Caco-2 (cell line): ENCODE measurements at regions not wholly inside any gene's neighbourhood (a gene's known extent, or its start where the extent isn't known, plus 50 kb on each side); places are given as distances from the start of the nearest gene placed in this dataset.

Experiments
- BruUV-seq: library from RNA; stranded (reverse); fragments of 400-500 nt; replicated peaks from 2 replicates; lab custom pipeline; 2021; lab: Mats Ljungman, UMichigan
- CTCF ChIA-PET: fragments of 300-600 bp; sonication (Branson Sonifier 250); formaldehyde crosslinking; loops from one replicate; lab custom pipeline; 2022; ENCODE audit warnings: antibody characterized with exemption; lab: Charles Lee
- POLR2A ChIA-PET: fragments of 300-600 bp; sonication (Branson Sonifier 250); formaldehyde crosslinking; loops from one replicate; lab custom pipeline; 2022; ENCODE audit warnings: antibody characterized with exemption; lab: Charles Lee
- DNase-seq, 2 experiments: peaks; one replicate each; pipeline versions ENCODE4 v3.0.0 to v3.0.0-alpha.2; 2020 to 2022
- H3K27me3 ChIP-seq: replicated peaks from 2 replicates; pipeline ENCODE4 v1.6.0; 2011; ENCODE audit warnings: low read length; ENCODE audit not compliant: control insufficient read depth, insufficient read depth
- H3K36me3 ChIP-seq: 2 replicates; pipeline ENCODE4 v1.5.1; 2011; ENCODE audit warnings: low read length; ENCODE audit not compliant: control insufficient read depth, insufficient read depth
- H3K4me1 ChIP-seq: fragments of 250-450 bp; sonication (Bioruptor Pico); 2 replicates; pipeline ENCODE4 v1.5.1; 2020; ENCODE audit warnings: mild to moderate bottlenecking
- H3K4me3 ChIP-seq: 2 replicates; pipeline ENCODE4 v1.5.1; 2011; ENCODE audit warnings: low read depth, mild to moderate bottlenecking, control low read depth, low read length
- H3K9me3 ChIP-seq: fragments of 250-450 bp; sonication (Bioruptor Pico); 2 replicates; pipeline ENCODE4 v1.5.1; 2020; ENCODE audit warnings: mild to moderate bottlenecking, moderate library complexity
- H3K27ac Mint-ChIP-seq: one replicate; pipeline ENCODE4 v1.8.0; 2022; ENCODE audit warnings: mixed read lengths; ENCODE audit not compliant: unreplicated experiment
- H3K27me3 Mint-ChIP-seq: one replicate; pipeline ENCODE4 v1.8.0; 2022; ENCODE audit warnings: mixed read lengths; ENCODE audit not compliant: insufficient read depth, unreplicated experiment
- H3K36me3 Mint-ChIP-seq: one replicate; pipeline ENCODE4 v1.8.0; 2022; ENCODE audit warnings: mild to moderate bottlenecking, mixed read lengths; ENCODE audit not compliant: insufficient read depth, unreplicated experiment
- H3K4me1 Mint-ChIP-seq: one replicate; pipeline ENCODE4 v1.8.0; 2022; ENCODE audit warnings: low read depth, mixed read lengths; ENCODE audit not compliant: unreplicated experiment
- H3K4me3 Mint-ChIP-seq: one replicate; pipeline ENCODE4 v1.8.0; 2022; ENCODE audit warnings: mild to moderate bottlenecking, moderate library complexity, mixed read lengths; ENCODE audit not compliant: unreplicated experiment
- H3K9me3 Mint-ChIP-seq: one replicate; pipeline ENCODE4 v1.8.0; 2022; ENCODE audit warnings: mixed read lengths; ENCODE audit not compliant: unreplicated experiment
- CTCF ChIP-seq, 2 experiments: fragments of 200-600 bp in 1 of 2; IDR thresholded peaks; 1 replicate in 1 of 2; 2 replicates in 1 of 2; pipeline versions ENCODE4 v1.5.1 to v1.8.0; 2011 to 2022; ENCODE audit warnings: antibody characterized with exemption in 1 of 2, control low read depth in 1 of 2, inconsistent platforms in 1 of 2, low read depth in 1 of 2, low read length in 1 of 2, mild to moderate bottlenecking in 1 of 2, moderate library complexity in 1 of 2; ENCODE audit not compliant: insufficient read depth in 1 of 2, severe bottlenecking in 1 of 2, unreplicated experiment in 1 of 2
- intact Hi-C: fragments of 100-400 bp; cut with micrococcal nuclease; formaldehyde crosslinking; loops from one replicate; pipeline ENCODE4 v1.10.0; 2022; ENCODE audit not compliant: unreplicated experiment

- no peak for DNase-seq
- Mint-ChIP-seq H3K4me1 (peaks cover 25% of the 10 kb centered on the region), H3K4me3 (no peak overlapping the region), H3K27me3 (no peaks in the 10 kb centered on the region), H3K9me3 (peaks cover 6% of the 10 kb centered on the region), H3K36me3 (peaks cover 4% of the 10 kb centered on the region), H3K27ac (no peak overlapping the region)
- no TSS peak for BruUV-seq
- Histone ChIP-seq H3K27me3 (no peaks in the 10 kb centered on the region), H3K9me3 (no peaks in the 10 kb centered on the region), H3K36me3 (no peaks in the 10 kb centered on the region), H3K4me1 (peaks cover 15% of the 10 kb centered on the region), H3K4me3 (no peak overlapping the region)
- ChIA-PET POLR2A (no interaction called here), CTCF (no interaction called here)
- TF ChIP-seq CTCF (IDR thresholded peaks at IDR 0.05; ENCODE audit: insufficient read depth in 1 of 2, low read depth in 1 of 2, low read length in 1 of 2, severe bottlenecking in 1 of 2, unreplicated experiment in 1 of 2), result no peak
- intact Hi-C loops, result loop anchor here (2.0 kb wide), 1 partner anchor 49 kb away; no protein-coding TSS in a partner anchor
Measured at GRCh38 chr1:55481634-55482033, 266.5 kb upstream of the USP24 start.

GRCh38 chr1:55480029-55480795, 265.0 kb upstream of the USP24 start:
- Histone ChIP-seq H3K27me3 (no peaks in the 10 kb centered on the region), H3K36me3 (no peaks in the 10 kb centered on the region), H3K9me3 (no peaks in the 10 kb centered on the region), H3K4me1 (peaks cover 15% of the 10 kb centered on the region), H3K4me3 (no peak overlapping the region)
- Mint-ChIP-seq H3K36me3 (peaks cover 4% of the 10 kb centered on the region), H3K4me1 (peaks cover 25% of the 10 kb centered on the region), H3K27me3 (no peaks in the 10 kb centered on the region), H3K9me3 (peaks cover 6% of the 10 kb centered on the region), H3K4me3 (no peak overlapping the region), H3K27ac (peak overlapping the region; percentile 47)
- DNase-seq, result no peak
- ChIA-PET CTCF (no interaction called here), POLR2A (interaction anchor here (0.9 kb wide), 1 partner anchor 51 kb away, joined by 3 read pairs; no protein-coding TSS in a partner anchor)
- intact Hi-C loops, result loop anchor here (2.0 kb wide), 1 partner anchor 51 kb away; no protein-coding TSS in a partner anchor
- no TSS peak for BruUV-seq
- no peak for TF ChIP-seq CTCF (IDR thresholded peaks at IDR 0.05; ENCODE audit: insufficient read depth in 1 of 2, low read depth in 1 of 2, low read length in 1 of 2, severe bottlenecking in 1 of 2, unreplicated experiment in 1 of 2)

- no peaks in the 10 kb centered on the region for H3K36me3 ChIP-seq
- H3K4me1 ChIP-seq, result peaks cover 15% of the 10 kb centered on the region
- intact Hi-C loops, result loop anchor here (5.0 kb wide), 1 partner anchor 484 kb away; no protein-coding TSS in a partner anchor
- Mint-ChIP-seq H3K9me3 (peaks cover 6% of the 10 kb centered on the region), H3K4me1 (peaks cover 25% of the 10 kb centered on the region), H3K27me3 (no peaks in the 10 kb centered on the region), H3K27ac (no peak overlapping the region), H3K4me3 (no peak overlapping the region), H3K36me3 (peaks cover 4% of the 10 kb centered on the region)
- H3K4me3 ChIP-seq, result no peak overlapping the region
- no peak for TF ChIP-seq CTCF (IDR thresholded peaks at IDR 0.05; ENCODE audit: insufficient read depth in 1 of 2, low read depth in 1 of 2, low read length in 1 of 2, severe bottlenecking in 1 of 2, unreplicated experiment in 1 of 2)
- CTCF ChIA-PET, result interaction anchor here (0.5 to 0.9 kb wide), 2 partner anchors 25 to 27 kb away, joined by 3 read pairs; no protein-coding TSS in a partner anchor
- no TSS peak for BruUV-seq
- H3K27me3 ChIP-seq, result no peaks in the 10 kb centered on the region
- no peaks in the 10 kb centered on the region for H3K9me3 ChIP-seq
- POLR2A ChIA-PET, result no interaction called here
- DNase-seq, result no peak
Measured at GRCh38 chr1:55478742-55479141, 263.6 kb upstream of the USP24 start.
